ENCODE measurements at regions not wholly inside any gene's neighbourhood (a gene's known extent, or its start where the extent isn't known, plus 50 kb on each side); places are given as distances from the start of the nearest gene placed in this dataset.

GRCh38 chr4:82261084-82261483 is 112.7 kb downstream of the HNRNPD start:
- Histone ChIP-seq H3K4me3 (no peak overlapping the region), H3K9ac (ENCODE audit: insufficient read depth in 1 of 2, low read length in 2 of 2) (no peak overlapping the region), H3K9me3 (ENCODE audit: control insufficient read depth in 4 of 4, insufficient read depth in 3 of 4, low read length in 3 of 4) (no peaks in the 10 kb centered on the region), H3K27ac (ENCODE audit: low read depth in 1 of 2, low read length in 1 of 2) (no peak overlapping the region), H3K4me1 (ENCODE audit: control insufficient read depth in 5 of 5, insufficient read depth in 5 of 5, low read length in 5 of 5) (no peaks in the 10 kb centered on the region), H3K27me3 (ENCODE audit: control insufficient read depth in 3 of 3, insufficient read depth in 3 of 3, low read length in 2 of 3) (no peaks in the 10 kb centered on the region), H3K36me3 (ENCODE audit: control insufficient read depth in 4 of 4, insufficient read depth in 4 of 4, low read length in 4 of 4) (no peaks in the 10 kb centered on the region)
- ATAC-seq (ENCODE audit: insufficient read depth, low FRiP score), result no peak
- DNase-seq, result no peak
- no peak for TF ChIP-seq CTCF (IDR thresholded peaks at IDR 0.05; ENCODE audit: control extremely low read depth, extremely low read depth)
- 80 to 87% methylated on average over 2 of the region's 2 CpGs for WGBS, 2 donors

GRCh38 chr4:82260632-82261031 is 113.2 kb downstream of the HNRNPD start:
- no peak overlapping the region for H3K27ac ChIP-seq (ENCODE audit: low read depth in 1 of 2, low read length in 1 of 2)
- ATAC-seq (ENCODE audit: insufficient read depth, low FRiP score) (no peak), DNase-seq (no peak)
- no peaks in the 10 kb centered on the region for H3K4me1 ChIP-seq (ENCODE audit: control insufficient read depth in 5 of 5, insufficient read depth in 5 of 5, low read length in 5 of 5)
- H3K9ac ChIP-seq (ENCODE audit: insufficient read depth in 1 of 2, low read length in 2 of 2), result no peak overlapping the region
- H3K27me3 ChIP-seq (ENCODE audit: control insufficient read depth in 3 of 3, insufficient read depth in 3 of 3, low read length in 2 of 3), result no peaks in the 10 kb centered on the region
- no peaks in the 10 kb centered on the region for H3K36me3 ChIP-seq (ENCODE audit: control insufficient read depth in 4 of 4, insufficient read depth in 4 of 4, low read length in 4 of 4)
- H3K9me3 ChIP-seq (ENCODE audit: control insufficient read depth in 4 of 4, insufficient read depth in 3 of 4, low read length in 3 of 4), result no peaks in the 10 kb centered on the region
- TF ChIP-seq CTCF (IDR thresholded peaks at IDR 0.05; ENCODE audit: control extremely low read depth, extremely low read depth), result no peak
- no peak overlapping the region for H3K4me3 ChIP-seq

GRCh38 chr4:82256718-82257117 is 117.1 kb downstream of the HNRNPD start:
- ATAC-seq (ENCODE audit: insufficient read depth, low FRiP score) (no peak), DNase-seq (no peak)

More at GRCh38 chr4:82256718-82257117, 117.1 kb downstream of the HNRNPD start:
- no peak overlapping the region for H3K9ac ChIP-seq (ENCODE audit: insufficient read depth in 1 of 2, low read length in 2 of 2)
- H3K27me3 ChIP-seq (ENCODE audit: control insufficient read depth in 3 of 3, insufficient read depth in 3 of 3, low read length in 2 of 3), result no peaks in the 10 kb centered on the region
- no peaks in the 10 kb centered on the region for H3K9me3 ChIP-seq (ENCODE audit: control insufficient read depth in 4 of 4, insufficient read depth in 3 of 4, low read length in 3 of 4)
- no peak for TF ChIP-seq CTCF (IDR thresholded peaks at IDR 0.05; ENCODE audit: control extremely low read depth, extremely low read depth)
- 92 to 94% methylated on average over 2 of the region's 2 CpGs for WGBS, 2 donors
- H3K4me1 ChIP-seq (ENCODE audit: control insufficient read depth in 5 of 5, insufficient read depth in 5 of 5, low read length in 5 of 5), result no peaks in the 10 kb centered on the region
- no peaks in the 10 kb centered on the region for H3K36me3 ChIP-seq (ENCODE audit: control insufficient read depth in 4 of 4, insufficient read depth in 4 of 4, low read length in 4 of 4)
- H3K4me3 ChIP-seq, result no peak overlapping the region
- no peak overlapping the region for H3K27ac ChIP-seq (ENCODE audit: low read depth in 1 of 2, low read length in 1 of 2)
